Mucosa of descending colon (tissue), 3 donors: ENCODE measurements at regions not wholly inside any gene's neighbourhood (a gene's known extent, or its start where the extent isn't known, plus 50 kb on each side); places are given as distances from the start of the nearest gene placed in this dataset.
"Not testable (repeated sequence)": the region's sequence is repeated elsewhere in the genome, so short reads cannot be mapped to it uniquely, and the experiment has no call there.

Experiments
- ATAC-seq: fragments of 200-7000 bp; cut with Tn5 transposase; one replicate; pipeline ENCODE4 v1.9.1; 2020; ENCODE audit warnings: mild to moderate bottlenecking, moderate library complexity
- DNase-seq, 3 donors: peaks; one replicate each; pipeline ENCODE4 v3.0.0-alpha.2; 2020
- H3K36me3 ChIP-seq: fragments of 200-600 bp; one replicate; pipeline ENCODE4 v1.8.0; 2021; ENCODE audit warnings: low read depth, mild to moderate bottlenecking
- H3K4me1 ChIP-seq: fragments of 200-600 bp; one replicate; pipeline ENCODE4 v1.8.0; 2021; ENCODE audit warnings: low read depth, mild to moderate bottlenecking
- H3K4me3 ChIP-seq: fragments of 200-600 bp; one replicate; pipeline ENCODE4 v1.8.0; 2021; ENCODE audit warnings: mild to moderate bottlenecking
- H3K9me3 ChIP-seq: fragments of 200-600 bp; one replicate; pipeline ENCODE4 v1.8.0; 2021; ENCODE audit warnings: mild to moderate bottlenecking
- CTCF ChIP-seq: fragments of 200-600 bp; IDR thresholded peaks from one replicate; pipeline ENCODE4 v1.8.0; 2022; ENCODE audit warnings: antibody characterized with exemption, mild to moderate bottlenecking
- intact Hi-C, 2 donors: fragments of 100-400 bp; cut with DNase I in 1 of 2; cut with micrococcal nuclease in 1 of 2; formaldehyde crosslinking; loops; one replicate each; pipeline versions ENCODE4 v1.11.0 to v1.11.1; 2022; cut with DNase I, micrococcal nuclease
- donor health status: DM: no; HTN: no; CAD: no; lungs with moderate emphysema.
- donor health status: DM: no; HTN: no; CAD: no.
- donor health status: DM: no; HTN: yes; CAD: no.

DNA sequence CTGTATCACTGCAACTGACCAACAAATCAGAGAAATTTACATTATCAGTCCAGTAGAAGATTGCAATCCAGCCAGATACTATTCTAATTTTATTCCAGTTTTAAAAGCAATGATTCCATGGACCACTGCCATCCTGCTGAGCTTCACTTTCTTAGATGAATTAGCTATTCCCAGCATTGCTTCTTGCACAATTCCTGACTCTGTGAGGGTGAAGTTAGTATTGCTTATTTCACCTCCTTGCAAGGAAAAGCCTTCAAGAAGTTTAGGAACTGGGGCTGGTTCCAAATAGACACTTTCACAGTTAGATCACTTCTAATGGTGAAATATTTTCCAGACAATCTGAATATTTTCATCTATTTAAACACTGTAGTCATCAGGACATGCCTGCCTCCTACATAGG is 338.6 kb upstream of the TNC start:
- Histone ChIP-seq H3K36me3 (no peaks in the 10 kb centered on the region), H3K9me3 (no peaks in the 10 kb centered on the region), H3K4me3 (no peak overlapping the region), H3K4me1 (no peaks in the 10 kb centered on the region)
- no peak for TF ChIP-seq CTCF
- ATAC-seq (no peak), DNase-seq (no peak)
- intact Hi-C loops: no loop called here

DNA sequence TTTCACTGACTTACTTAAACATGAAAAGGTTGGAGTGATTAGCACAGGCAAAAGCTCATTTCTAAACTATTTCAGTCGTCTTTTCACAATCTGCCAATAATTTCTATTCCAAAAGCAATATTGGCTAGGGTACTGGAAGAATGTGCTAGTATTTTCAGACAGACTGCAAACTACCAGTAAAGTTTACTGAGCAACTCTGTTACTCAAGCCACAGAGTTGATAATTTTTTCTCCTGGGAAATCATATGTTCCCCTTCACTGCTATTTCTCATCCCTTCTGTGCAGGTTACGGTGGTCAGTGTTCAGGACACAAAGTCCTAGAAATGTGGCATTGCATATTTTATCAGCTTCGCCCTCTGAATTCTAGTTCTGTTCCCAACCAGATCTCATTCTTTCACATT is 343.3 kb upstream of the TNC start:
- Histone ChIP-seq H3K4me1 (no peaks in the 10 kb centered on the region), H3K36me3 (no peaks in the 10 kb centered on the region), H3K4me3 (no peak overlapping the region), H3K9me3 (no peaks in the 10 kb centered on the region)
- ATAC-seq (no peak), DNase-seq (no peak)
- no peak for TF ChIP-seq CTCF
- intact Hi-C loops: no loop called here

- no peaks in the 10 kb centered on the region for H3K36me3 ChIP-seq
- DNase-seq (no peak), ATAC-seq (no peak)
- no peak overlapping the region for H3K4me3 ChIP-seq
- no peaks in the 10 kb centered on the region for H3K9me3 ChIP-seq
- H3K4me1 ChIP-seq: no peaks in the 10 kb centered on the region
- intact Hi-C loops: no loop called here
- no peak for TF ChIP-seq CTCF
Measured at GRCh38 chr9:115462623-115463022, 344.7 kb upstream of the TNC start.

DNA sequence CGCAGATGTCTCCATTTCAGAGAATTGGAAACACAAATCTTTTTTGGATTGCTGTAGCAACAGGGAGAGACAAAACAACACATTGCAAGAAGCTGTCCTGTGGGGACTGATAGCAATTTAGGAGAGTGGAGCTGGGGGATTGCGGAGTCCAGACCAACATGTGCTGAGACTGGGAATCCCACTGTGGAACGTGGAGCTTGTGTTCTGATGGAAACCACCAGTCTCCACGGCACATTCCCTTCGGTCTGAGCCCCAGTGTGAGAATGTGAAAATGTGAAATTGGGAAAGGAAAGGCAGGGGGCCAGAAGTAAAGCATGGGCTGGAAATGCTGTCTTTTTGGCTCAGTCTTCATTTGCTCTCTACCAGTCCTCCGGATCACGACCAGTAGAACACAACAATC is 348.8 kb upstream of the TNC start:
- Histone ChIP-seq H3K9me3 (peaks cover 3% of the 10 kb centered on the region), H3K4me1 (no peaks in the 10 kb centered on the region), H3K36me3 (no peaks in the 10 kb centered on the region), H3K4me3 (no peak overlapping the region)
- TF ChIP-seq CTCF: no peak
- DNase-seq (no peak), ATAC-seq (no peak)
- intact Hi-C loops: no loop called here

DNA sequence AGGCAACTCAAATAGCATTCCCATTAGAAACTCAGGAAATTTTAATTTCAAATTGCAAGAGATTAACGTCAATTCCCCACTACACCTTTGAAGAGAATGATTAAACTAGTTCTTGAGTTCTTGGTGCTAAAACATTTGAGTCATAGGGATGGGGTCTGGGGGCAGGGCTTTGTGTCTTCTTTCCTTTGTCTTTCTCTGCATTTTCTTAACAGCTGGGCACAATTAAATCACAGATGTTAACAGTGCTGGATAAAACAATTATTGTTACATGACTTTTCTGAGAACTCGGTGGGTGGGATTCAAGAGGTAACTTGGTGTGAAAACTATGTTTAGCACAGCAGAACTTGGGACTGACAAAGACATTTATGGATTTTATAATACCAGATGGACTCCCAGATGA is 351.9 kb upstream of the TNC start:
- intact Hi-C loops: no loop called here
- ATAC-seq (no peak), DNase-seq (no peak)
- Histone ChIP-seq H3K9me3 (peaks cover 3% of the 10 kb centered on the region), H3K4me3 (no peak overlapping the region), H3K4me1 (no peaks in the 10 kb centered on the region), H3K36me3 (no peaks in the 10 kb centered on the region)
- no peak for TF ChIP-seq CTCF

- ATAC-seq, DNase-seq, H3K9me3 ChIP-seq, H3K4me1 ChIP-seq, H3K36me3 ChIP-seq, H3K4me3 ChIP-seq, intact Hi-C loops: not testable (repeated sequence)
Measured at GRCh38 chr9:115473032-115473431, 355.1 kb upstream of the TNC start.
